Tibial nerve (tissue), 4 donors: ENCODE measurements at regions not wholly inside any gene's neighbourhood (a gene's known extent, or its start where the extent isn't known, plus 50 kb on each side); places are given as distances from the start of the nearest gene placed in this dataset.

Experiments used
- EP300 ChIP-seq, 2 donors: sonication (generic); formaldehyde crosslinking; IDR thresholded peaks; one replicate each; pipeline ENCODE4 v1.6.1; 2017; ENCODE audit warnings: antibody characterized with exemption in 2 of 2, mild to moderate bottlenecking in 1 of 2
- TF ChIP-seq, protein P1 (sequence below), 5 experiments: fragments of 200-600 bp in 3 of 5; fragments of 450-650 bp in 2 of 5; sonication (generic) in 3 of 5; IDR thresholded peaks; one replicate each; pipeline ENCODE4 v1.5.1; 2016 to 2019; ENCODE audit warnings: antibody characterized with exemption in 5 of 5, mild to moderate bottlenecking in 3 of 5, moderate library complexity in 2 of 5

DNA sequence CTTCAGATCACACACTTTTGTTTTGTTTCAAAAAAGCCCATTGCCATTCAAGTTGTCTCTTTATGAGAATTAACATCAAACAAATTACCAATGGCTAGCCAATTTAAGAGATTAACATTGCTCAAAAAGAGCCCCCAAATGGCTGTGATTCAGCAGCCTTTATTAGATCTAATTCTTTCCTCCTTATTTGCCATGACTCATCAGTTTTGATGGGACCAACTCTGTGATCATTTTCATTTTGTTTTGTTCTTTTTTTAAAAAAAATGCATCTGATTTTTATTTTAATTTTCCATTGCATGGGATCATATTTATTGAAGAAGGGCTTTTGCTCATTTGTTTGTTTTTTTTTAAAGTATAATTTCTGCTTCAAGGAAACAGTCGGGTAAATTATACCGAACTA is 161.6 kb upstream of the FRMPD4 start:
- no peak for TF ChIP-seq EP300 (IDR thresholded peaks at IDR 0.05)
- TF ChIP-seq, protein P1, sequence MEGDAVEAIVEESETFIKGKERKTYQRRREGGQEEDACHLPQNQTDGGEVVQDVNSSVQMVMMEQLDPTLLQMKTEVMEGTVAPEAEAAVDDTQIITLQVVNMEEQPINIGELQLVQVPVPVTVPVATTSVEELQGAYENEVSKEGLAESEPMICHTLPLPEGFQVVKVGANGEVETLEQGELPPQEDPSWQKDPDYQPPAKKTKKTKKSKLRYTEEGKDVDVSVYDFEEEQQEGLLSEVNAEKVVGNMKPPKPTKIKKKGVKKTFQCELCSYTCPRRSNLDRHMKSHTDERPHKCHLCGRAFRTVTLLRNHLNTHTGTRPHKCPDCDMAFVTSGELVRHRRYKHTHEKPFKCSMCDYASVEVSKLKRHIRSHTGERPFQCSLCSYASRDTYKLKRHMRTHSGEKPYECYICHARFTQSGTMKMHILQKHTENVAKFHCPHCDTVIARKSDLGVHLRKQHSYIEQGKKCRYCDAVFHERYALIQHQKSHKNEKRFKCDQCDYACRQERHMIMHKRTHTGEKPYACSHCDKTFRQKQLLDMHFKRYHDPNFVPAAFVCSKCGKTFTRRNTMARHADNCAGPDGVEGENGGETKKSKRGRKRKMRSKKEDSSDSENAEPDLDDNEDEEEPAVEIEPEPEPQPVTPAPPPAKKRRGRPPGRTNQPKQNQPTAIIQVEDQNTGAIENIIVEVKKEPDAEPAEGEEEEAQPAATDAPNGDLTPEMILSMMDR (IDR thresholded peaks at IDR 0.05), result no peak
